ENCODE measurements at regions not wholly inside any gene's neighbourhood (a gene's known extent, or its start where the extent isn't known, plus 50 kb on each side); places are given as distances from the start of the nearest gene placed in this dataset.

- peak; percentile 25 for DNase-seq
Observed at GRCh38 chrX:109312757-109313156, 169.1 kb downstream of the GUCY2F start.

DNA sequence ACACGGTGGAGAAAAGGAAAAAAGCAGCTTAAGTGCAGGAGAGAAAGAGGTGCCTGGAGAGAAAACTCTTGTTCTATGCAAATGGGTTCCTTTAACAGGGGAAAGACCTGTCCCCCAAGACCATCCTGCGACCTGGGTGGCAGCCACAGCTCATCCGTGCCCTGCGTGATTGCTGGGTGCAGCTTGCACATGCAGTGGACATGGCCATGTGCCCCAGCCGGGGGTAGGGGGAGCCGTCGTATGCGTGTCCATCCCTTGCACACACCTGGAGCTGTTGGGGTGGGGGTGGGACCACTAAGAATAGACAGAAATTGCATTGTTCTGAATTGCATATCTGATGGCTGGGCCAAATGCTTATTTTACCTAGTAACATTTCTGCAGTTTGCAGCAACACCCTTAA, 171.9 kb downstream of the GUCY2F start:
- no peak for DNase-seq

- DNase-seq, result no peak
Observed at GRCh38 chrX:109301177-109301576, 180.7 kb downstream of the GUCY2F start.

- no peak for DNase-seq
Observed at GRCh38 chrX:109300415-109300814, 181.5 kb downstream of the GUCY2F start.

GRCh38 chrX:109299091-109299490, 182.8 kb downstream of the GUCY2F start:
- DNase-seq, result peak; percentile 27

- DNase-seq, result peak; percentile 56
Observed at GRCh38 chrX:109294097-109294814, 187.6 kb downstream of the GUCY2F start.

- no peak for DNase-seq
Observed at GRCh38 chrX:109283870-109284269, 198.0 kb downstream of the GUCY2F start.

DNA sequence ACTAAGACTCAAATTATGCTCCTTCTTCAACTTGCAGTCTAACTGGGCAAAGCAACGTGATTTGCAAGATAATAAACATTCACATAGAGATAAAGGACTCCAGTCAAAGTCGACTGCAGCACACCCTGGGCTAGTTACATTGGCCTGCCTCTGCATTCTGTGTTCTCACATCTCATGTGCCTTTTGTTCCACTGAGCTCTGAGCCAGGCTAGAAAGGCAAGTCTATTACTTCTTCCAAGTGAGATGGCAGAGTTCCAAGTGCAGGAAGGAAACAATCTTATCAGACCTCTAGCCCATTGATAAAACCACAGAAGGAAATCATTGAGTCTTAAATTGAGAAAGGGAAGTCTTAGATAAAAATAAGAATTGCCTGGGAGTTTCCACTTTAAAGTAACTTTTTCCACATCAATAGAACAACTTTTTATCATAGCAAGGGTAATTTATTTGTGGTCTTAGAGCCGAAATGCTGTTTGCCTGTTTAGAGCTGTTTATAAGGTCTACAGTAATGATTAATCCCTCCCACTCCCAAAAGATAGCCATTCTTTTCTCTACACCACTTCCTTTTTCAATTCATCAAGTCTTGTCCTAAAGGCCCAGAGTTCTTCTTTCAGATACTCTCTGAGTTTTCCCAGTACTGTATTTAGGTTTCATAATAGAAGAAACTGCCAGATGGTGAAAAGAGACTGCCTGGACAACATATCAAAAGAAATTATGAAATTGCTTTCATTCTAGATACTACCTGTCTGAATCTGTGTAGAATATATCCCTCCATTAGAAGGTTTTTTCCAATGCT, 200.2 kb downstream of the GUCY2F start:
- no peak for DNase-seq

DNA sequence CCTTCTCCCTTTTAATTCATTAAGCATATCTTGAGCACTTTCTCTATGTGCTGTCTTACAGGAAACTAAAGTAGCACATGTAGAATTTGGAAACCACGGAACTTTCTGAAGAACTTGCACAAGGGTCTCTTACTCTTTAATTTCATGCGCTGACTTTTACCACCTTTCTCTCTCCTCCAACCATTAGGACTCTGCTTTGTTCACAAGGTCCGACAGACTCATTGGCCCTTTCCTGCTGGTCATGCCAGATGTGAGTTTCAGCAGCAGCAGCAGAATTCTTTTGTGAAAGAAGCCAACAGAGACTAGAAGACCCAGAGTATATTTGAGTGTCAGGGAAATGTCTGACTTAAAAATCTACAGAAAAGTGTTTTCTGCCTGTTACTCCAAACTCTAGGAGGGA, 207.1 kb downstream of the GUCY2F start:
- DNase-seq, result no peak

- DNase-seq, result peak; percentile 38
Observed at GRCh38 chrX:109270580-109271484, 211.1 kb downstream of the GUCY2F start.

- DNase-seq, result no peak
Observed at GRCh38 chrX:109268340-109268739, 213.5 kb downstream of the GUCY2F start.

DNA sequence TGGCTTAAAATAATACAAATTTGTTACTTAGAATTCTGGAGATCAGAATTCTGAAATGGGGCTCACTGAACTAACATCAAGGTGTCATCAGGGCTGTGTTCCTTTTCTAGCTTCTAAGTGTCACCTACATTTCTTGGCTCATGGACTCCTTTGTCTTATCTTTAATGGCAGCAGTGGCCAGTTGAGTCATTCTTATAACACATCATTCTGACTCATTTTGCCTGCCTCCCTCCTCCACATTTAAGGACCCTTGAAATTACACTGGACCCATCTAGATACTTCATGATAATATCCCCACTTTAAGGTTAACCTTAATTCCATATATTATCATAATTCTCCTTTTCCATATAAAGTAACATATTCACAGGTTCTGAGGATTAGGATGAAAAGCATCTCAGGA, 215.9 kb downstream of the GUCY2F start:
- DNase-seq, result no peak

GRCh38 chrX:109264878-109265277, 217.0 kb downstream of the GUCY2F start:
- DNase-seq, result no peak

GRCh38 chrX:109261279-109261678, 220.6 kb downstream of the GUCY2F start:
- no peak for DNase-seq

DNA sequence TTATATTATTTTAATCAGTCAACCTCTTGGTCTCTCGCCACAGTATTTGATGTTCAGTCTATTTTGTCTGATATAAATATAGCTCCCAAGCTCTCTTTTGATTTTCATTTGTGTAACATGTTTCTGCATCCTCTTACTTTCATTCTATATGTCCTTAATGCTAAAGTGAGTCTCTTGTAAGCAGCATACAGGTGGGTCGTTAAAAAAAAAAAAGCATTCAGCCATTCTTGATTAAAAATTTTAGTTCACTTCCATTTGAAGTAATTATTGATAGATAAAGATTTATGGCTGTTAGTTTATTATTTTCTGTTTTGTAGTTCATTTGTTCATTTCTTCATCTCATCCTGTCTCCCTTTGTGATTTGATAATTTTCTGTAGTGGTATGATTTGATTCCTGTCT, 229.1 kb downstream of the GUCY2F start:
- DNase-seq, result no peak

- no peak for DNase-seq
Observed at GRCh38 chrX:109218761-109219160, 263.1 kb downstream of the GUCY2F start.

DNA sequence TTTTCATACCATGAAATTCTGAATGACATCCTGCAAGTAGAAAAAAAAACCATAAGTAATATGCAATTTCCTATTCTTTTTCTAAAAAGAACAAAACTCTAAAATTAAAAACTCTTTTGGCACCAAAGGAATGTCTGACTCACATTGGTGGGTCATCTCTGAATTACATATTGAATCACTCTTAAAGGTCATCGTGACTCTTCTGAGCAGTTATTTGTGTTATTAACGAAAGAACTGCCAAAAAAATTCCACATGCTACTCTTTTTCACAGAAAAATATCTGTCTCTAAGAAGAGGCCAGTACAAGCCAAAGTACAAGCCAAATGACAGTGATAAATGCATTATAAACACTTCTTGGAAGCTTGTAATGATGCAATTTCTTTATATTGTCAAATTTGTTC, 282.2 kb downstream of the GUCY2F start:
- peak; percentile 65 for DNase-seq

- no peak for DNase-seq
Observed at GRCh38 chrX:109190542-109190941, 291.3 kb downstream of the GUCY2F start.

GRCh38 chrX:109187473-109188168, 294.3 kb downstream of the GUCY2F start:
- no peak for DNase-seq

GRCh38 chrX:109186939-109187338, 294.9 kb downstream of the GUCY2F start:
- DNase-seq, result no peak

DNA sequence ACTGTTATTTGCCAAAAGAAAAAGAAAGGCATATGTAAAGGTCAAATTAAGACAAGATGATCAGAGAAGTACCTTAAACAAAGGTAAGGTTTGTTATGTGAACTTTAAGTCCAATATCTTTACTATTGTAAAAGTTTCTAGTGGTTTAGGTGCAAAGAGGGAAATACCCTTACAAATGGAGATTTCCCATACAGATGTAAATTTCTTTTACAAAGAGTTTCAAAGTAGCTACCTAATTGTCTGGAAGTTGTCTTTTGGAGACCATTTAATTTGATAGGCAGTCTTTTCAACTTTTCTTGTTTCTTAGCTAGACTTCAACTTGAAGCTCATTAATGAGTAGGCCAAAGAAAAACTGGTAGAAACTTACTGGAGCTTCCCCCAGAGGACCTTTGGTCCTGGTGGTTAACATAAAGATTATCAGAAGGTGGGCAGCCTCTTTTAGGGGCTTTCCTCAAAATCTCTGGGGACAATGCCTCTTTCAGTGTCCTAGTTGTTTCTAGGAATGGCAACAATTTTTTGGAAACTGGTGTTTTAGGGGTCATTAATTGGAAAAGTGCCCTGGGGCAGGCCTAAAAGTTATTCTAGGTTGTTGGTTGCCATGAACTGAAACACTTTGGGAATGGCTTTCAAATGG, 297.3 kb downstream of the GUCY2F start:
- DNase-seq, result no peak

GRCh38 chrX:109172091-109172602, 309.7 kb downstream of the GUCY2F start:
- no peak for DNase-seq
